Glomerular visceral epithelial cell (primary cell): ENCODE measurements at regions not wholly inside any gene's neighbourhood (a gene's known extent, or its start where the extent isn't known, plus 50 kb on each side); places are given as distances from the start of the nearest gene placed in this dataset.

Source experiments
- DNase-seq: peaks from one replicate; pipeline ENCODE4 v3.0.0-alpha.2; 2016; ENCODE audit errors: extremely low spot score

- no peak for DNase-seq
Observed at GRCh38 chr6:21426841-21427490, 166.6 kb upstream of the SOX4 start.

- DNase-seq, result no peak
Observed at GRCh38 chr6:21429291-21429690, 164.3 kb upstream of the SOX4 start.

- no peak for DNase-seq
Observed at GRCh38 chr6:21431526-21431925, 162.0 kb upstream of the SOX4 start.

GRCh38 chr6:21436625-21437024 is 156.9 kb upstream of the SOX4 start:
- no peak for DNase-seq

GRCh38 chr6:21437581-21437980 is 156.0 kb upstream of the SOX4 start:
- peak; percentile 15 for DNase-seq

- DNase-seq, result peak; percentile 12
Observed at GRCh38 chr6:21438237-21438985, 155.1 kb upstream of the SOX4 start.

- peak; percentile 13 for DNase-seq
Observed at GRCh38 chr6:21438986-21439352, 154.6 kb upstream of the SOX4 start.

GRCh38 chr6:21441386-21441785 is 152.2 kb upstream of the SOX4 start:
- DNase-seq, result no peak

GRCh38 chr6:21442874-21443273 is 150.7 kb upstream of the SOX4 start:
- DNase-seq, result no peak

- DNase-seq, result no peak
Observed at GRCh38 chr6:21444711-21445260, 148.8 kb upstream of the SOX4 start.

GRCh38 chr6:21447987-21448386 is 145.6 kb upstream of the SOX4 start:
- no peak for DNase-seq

- DNase-seq, result no peak
Observed at GRCh38 chr6:21448485-21449109, 145.0 kb upstream of the SOX4 start.

GRCh38 chr6:21450149-21450548 is 143.4 kb upstream of the SOX4 start:
- DNase-seq, result no peak

- no peak for DNase-seq
Observed at GRCh38 chr6:21450628-21451027, 142.9 kb upstream of the SOX4 start.

GRCh38 chr6:21451546-21452013 is 142.0 kb upstream of the SOX4 start:
- DNase-seq, result no peak

- DNase-seq, result no peak
Observed at GRCh38 chr6:21454262-21454661, 139.3 kb upstream of the SOX4 start.

GRCh38 chr6:21455071-21455470 is 138.5 kb upstream of the SOX4 start:
- no peak for DNase-seq

GRCh38 chr6:21457647-21458046 is 135.9 kb upstream of the SOX4 start:
- no peak for DNase-seq

GRCh38 chr6:21459641-21460040 is 133.9 kb upstream of the SOX4 start:
- no peak for DNase-seq

- DNase-seq, result no peak
Observed at GRCh38 chr6:21461844-21462518, 131.6 kb upstream of the SOX4 start.

GRCh38 chr6:21462519-21462852 is 131.1 kb upstream of the SOX4 start:
- DNase-seq, result no peak

- no peak for DNase-seq
Observed at GRCh38 chr6:21467091-21467490, 126.5 kb upstream of the SOX4 start.
